Bone marrow (tissue), 2 donors: ENCODE measurements at regions not wholly inside any gene's neighbourhood (a gene's known extent, or its start where the extent isn't known, plus 50 kb on each side); places are given as distances from the start of the nearest gene placed in this dataset.

ENCODE experiments used
- DNase-seq, 2 donors: peaks; one replicate each; lab custom pipeline; 2025; lab: John Stamatoyannopoulos, UW

DNA sequence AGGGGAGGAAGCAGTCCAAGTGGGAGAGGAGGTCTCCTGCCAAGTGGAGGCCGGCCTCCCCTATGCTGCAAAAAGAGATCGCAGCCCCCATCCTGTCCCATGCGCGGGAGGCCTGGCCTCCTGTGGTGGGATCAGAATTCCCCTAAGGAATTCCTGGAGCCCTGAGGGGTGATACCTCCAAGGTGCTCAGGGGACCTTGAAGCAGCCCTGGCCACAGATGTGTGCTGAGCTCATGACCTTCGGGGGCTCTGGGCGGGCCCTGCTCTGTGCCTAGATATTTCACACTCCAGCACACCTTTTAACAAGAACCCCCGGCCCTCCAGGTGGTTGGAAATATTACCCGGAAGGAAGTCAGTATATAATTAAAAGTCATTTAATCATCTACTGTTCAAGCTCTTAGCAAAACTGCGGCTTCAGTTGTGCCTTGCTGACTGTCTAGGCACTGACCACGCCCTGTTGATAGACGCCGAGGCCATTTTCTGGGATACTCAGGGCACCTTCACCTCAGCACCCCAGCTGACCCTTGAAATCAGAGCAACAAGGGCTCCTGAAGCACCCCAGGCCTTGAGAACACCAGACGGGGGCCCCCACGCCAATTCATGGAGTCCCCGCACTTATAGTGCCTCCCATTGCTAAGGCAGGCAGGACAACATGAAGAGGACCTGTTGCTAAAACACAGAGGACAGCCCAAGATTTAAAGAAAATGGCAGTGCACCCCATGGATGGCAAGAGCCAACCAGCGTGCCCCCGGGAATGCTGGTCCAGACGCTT, 119.1 kb downstream of the NDUFA10 start:
- DNase-seq, result no peak

DNA sequence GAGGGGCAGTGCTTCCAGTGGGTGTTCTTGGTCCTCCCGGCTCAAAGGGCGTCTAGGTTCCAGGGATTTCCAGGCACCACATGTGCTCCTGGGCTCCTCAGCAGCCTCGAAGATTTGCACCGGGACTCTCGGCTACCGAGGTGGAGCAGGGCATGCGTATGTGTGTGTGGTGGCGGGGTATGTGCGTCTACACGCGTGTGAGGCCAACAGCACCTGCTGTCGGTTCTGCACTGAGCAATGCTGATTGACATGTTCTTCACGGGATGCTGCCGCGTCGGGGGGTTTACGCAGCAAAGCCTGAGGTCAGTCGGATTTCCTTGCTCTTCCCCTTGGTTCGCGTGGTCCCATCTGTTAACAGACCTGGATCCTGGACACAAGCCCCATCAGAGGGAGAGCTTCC, 119.8 kb downstream of the NDUFA10 start:
- no peak for DNase-seq

DNA sequence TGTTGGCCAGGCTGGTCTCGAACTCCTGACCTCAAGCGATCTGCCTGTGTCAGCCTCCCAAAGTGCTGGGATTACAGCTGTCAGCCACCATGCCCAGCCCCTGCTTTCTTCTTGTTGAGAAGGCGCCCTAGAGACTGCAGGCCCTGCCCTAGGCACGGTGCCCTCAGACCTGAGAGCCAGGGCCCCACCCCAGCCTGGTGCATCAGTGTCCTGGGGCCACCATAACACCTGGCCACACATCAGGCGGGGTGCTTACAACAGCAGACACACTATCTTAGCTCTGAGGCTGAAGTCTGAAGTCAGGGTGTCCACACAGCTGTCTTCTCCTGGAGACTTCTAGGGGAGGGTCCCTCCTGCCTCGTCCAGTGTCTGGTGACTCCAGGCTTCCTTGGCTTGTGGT, 120.6 kb downstream of the NDUFA10 start:
- no peak for DNase-seq

DNA sequence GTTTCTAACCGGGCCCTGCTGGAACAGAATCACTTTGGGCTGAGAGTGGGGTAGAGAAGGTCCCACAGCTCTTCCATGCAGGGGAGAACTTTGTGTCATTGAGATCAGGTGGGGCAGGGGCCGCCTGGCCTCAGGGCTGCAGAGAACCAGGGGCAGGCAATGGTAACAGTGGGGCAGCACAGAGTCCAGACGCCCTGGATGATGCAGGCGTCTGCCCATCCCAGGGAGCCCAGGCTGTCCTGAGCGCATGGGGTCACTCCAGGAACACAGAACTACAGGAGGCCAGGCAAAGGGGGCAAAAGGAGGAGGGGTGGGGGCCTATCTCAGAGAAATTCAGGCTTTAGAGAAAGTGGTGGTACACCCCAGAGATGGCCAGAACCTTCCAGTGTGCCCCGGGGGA, 121.3 kb downstream of the NDUFA10 start:
- DNase-seq, result no peak

DNA sequence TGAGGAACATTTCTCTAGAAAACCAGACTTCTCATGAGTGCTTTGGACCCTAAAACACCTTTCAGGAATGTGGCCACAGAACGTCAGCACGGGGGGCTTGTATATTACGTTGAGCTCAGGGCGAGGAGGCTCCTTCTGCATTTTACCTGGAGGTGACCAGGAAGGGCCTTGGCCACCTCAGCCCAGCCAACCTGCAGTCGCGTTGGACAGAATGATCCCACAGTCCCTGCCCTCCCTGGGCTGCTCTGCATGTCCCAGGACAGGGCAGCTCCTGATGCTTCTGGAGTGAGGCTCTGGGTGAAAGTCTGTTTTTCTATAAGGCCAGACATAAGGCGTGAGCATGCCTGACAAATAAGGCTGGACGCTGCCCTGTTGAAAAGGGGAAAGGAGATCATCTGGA, 121.9 kb downstream of the NDUFA10 start:
- no peak for DNase-seq

DNA sequence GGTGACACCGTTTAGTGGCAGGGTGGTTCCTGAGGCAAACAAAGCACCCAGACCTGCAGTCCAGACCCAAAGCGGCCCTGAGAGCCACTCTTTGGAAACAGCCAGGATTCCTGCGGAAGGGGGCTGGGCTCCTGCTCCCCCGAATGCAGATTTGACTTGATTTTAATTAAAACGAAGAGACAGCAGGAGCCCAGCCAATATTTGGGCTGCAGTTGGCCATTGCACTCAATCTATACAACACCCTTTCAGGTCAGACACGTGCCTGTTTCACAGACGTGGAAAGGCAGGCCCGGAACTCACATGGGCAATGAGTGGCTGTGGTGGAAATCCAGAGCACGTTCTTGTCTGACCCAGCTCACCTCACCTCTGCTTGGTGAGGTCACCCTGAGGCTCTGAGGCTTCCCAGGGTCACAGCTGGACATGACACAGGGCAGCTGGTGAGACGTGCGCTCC, 122.4 kb downstream of the NDUFA10 start:
- DNase-seq, result no peak

DNA sequence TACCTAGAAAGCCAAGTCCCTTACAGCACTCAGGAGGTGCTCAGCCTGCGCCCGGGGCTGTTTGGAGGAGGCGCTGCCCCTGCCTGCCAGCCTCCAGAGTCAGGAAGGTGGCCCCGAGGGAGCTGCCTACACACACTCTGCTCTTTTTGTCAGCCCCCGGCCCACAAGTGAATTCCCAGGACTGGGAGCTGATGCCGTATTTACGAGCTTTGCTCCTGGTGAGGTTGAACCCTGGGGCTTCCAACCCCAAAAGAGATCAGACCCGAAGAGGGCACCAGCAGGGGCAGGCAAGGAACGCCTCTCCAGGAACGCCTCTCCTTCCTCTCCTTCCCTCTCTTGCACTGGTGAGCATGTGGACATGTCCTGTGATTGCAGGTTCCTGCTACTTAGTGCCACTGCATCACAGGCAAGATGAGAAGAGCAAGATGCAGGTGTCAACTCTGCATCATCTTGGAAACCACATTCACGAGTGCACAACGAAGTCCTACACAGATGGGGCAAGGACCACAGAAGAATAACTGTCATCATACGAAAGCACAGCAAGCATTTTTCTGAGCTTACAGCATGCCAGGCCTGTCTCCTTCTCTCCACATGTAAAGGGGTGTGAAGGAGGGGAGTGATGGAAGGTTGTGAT, 126.7 kb downstream of the NDUFA10 start:
- DNase-seq, result no peak

DNA sequence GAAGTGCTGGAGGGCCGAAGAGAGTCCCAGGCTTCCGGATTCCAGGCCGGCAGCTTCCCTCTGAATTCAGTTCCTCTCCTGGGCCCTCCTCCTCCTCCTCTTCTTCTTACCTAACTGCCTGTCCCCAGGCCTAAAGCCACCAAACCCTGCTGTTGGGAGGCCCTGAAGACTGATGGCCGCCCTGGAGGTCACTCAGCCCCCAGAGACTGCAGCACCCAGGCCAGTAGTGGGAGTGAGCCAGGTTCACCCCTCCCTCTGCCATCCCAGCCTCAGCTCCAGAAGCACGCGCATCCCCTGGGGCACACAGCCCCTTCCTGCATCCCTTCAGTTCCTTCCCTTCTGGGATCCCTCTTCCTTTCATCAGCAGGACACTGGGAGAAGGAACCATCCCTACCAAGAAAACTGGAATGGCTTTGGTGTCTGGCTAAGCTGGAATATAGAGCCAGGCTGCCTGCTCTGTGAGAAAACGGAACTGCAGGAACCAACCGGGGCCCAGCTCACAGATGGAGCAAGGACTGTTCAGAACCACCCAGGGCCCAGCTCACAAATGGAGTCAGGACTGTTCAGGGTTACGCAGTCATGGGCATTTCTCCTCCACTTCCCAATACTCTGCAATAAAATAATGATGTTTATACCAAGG, 127.4 kb downstream of the NDUFA10 start:
- no peak for DNase-seq

DNA sequence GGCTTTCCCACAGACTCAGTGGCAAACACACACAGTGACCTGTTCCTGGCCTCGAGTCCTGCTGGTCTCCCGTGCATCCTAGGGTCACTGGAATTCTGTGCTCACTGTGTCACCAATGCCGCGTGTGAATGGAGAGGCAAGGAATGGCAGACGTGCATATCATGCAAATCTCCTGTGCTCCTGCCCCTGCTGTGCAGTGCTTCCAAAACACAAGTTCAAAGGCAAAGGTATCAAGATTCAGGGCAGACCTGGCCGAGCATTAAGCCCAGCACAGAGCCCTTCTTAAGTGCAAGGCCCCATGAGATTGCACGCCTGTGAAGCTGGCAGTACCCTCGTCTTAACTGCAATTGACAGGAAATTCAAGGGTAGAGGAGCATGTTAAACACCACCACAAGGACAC, 129.1 kb downstream of the NDUFA10 start:
- no peak for DNase-seq

DNA sequence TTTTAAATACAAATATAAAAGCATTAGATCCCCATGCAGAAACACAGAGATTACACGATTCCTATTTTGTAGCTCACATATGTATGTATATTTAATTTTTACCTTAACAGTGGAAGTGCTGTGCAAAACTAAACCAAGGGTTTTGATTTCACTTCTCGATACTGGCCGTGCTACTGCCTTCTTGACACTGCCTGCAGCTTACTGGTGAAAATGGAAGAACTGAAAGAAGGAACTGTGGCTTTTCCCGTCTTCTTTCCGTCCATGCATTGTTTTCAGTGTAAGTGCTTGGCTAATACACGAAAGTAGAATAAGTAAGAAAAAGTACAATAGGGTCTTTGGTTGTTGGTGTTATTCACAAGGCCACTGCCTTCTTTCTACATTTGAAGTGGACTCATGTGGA, 129.5 kb downstream of the NDUFA10 start:
- no peak for DNase-seq

DNA sequence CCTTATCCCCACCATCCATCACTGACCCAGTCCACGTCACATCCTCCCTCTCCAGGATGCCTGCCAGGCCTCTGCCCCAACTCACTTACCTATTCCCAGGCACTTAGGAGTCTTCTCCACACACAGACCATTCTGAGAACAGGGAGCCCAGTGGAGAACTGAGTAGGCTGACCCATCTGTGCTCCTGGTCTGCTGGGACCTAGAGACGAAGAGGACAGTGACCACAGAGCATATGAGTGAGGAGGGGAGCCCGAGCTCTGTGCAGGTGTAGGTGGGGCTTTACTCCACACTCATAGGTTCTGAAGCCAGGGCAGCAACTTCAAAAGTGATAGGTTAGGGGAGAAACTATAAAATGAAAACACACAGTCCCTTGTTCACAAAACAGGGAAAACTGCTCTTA, 130.0 kb downstream of the NDUFA10 start:
- no peak for DNase-seq

DNA sequence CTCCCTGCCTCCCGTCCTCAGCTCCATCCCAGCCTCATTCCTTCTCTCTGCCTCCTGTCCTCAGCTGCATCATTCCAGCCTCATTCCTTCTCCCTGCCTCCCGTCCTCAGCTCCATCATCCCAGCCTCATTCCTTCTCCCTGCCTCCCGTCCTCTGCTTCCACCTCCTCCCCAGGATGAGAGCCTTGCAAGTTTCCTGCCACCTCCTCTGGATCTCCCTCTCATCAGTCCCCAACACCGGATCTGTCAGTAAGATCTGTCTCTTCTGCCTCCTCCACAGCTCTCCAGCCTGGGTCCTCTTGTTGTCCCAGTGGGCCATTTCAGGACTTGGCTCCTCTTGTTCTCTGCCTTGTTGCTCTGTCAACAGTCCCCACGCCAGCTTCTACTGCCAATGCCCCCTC, 130.9 kb downstream of the NDUFA10 start:
- DNase-seq, result no peak

DNA sequence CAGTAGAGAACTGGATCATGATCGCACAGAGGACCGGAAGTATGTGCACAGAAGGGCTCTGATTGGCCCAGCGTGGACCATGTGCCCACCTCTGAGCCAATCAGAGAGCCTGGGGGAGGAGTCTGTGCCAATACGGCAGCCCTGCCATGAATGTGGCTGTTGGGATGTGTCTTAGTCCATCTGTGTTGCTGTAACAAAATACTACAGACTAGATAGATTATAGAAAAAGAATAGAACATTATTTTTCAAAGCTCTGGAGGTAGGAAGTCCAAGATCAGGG, 132.0 kb downstream of the NDUFA10 start:
- DNase-seq, result no peak

DNA sequence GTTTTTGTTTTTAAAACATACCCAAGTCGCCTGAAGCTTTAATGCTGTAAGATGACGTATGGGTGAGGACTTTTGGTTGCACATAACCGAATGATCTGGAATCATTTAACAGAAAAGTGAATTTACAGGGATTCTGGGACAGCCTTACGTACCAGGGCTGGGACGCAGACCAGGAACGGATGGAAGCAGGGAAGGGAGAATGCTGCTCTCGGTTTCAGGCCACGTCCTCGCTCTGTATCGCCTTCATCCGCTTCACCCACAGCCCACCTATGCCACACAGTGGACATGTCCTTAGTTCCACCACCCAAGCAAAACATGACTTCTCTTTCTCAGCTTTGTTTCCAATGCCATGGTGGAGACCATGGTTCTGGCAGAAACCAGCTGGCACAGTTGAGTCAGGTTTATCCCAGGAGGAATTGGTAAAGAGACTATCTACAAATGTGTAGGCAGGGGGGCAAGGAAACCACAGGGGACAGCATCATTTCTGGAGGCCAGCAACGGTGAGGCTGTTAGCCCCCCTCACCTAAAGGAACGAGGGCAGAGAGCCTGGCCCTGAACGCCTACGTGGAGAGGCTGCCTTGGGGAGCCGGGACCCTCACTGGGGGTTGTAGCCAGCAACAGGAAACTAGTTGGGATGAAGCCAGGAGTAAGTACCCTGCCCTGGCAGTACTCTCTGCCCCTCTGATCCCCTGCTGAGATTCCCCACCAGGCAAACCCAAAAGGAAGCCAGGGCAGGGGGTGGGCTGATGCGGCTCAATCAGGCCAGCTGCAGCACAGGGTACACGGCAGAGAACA, 132.5 kb downstream of the NDUFA10 start:
- DNase-seq, result no peak

DNA sequence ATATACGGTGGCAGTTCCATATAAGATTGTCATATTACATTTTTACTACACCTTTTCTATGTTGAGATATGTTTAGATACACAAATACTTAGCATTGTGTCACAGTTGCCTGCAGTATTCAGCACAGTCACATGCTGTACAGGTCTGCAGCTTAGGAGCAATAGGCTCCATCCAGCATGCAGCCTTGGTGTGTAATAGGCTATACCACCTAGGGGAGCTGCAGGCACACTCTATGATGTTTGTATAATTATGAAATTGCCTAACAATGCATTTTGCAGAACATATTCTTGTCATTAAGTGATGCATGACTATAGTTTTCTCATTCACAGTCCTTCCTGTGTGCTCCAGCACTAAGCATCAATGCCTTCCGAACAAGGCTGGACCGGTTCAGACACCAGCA, 133.4 kb downstream of the NDUFA10 start:
- DNase-seq, result no peak

DNA sequence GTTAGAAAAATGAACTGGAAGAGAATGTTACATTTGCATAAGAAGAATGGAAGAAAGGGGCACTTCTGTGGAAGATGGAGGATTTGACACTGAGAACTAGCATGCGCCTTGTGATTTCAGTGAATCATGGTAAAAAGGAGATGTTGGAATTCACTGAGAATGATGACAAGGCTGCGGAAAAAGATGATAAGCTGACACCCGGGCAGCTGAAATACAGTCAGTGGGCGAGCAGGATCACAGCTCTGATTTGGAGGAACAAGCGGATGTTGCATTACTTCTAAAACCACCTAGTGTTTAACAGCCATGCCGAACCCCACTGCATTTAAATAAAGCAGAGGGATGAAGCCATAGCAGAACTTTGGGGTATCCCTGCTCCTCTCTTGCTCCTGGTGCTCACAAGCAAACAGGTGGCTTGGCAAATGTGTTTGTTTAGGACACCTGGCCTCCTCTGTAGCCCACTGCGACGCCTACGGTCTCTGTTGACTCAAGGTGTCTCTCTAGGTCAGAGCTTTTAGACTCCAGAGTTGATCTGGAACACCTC, 134.9 kb downstream of the NDUFA10 start:
- no peak for DNase-seq

DNA sequence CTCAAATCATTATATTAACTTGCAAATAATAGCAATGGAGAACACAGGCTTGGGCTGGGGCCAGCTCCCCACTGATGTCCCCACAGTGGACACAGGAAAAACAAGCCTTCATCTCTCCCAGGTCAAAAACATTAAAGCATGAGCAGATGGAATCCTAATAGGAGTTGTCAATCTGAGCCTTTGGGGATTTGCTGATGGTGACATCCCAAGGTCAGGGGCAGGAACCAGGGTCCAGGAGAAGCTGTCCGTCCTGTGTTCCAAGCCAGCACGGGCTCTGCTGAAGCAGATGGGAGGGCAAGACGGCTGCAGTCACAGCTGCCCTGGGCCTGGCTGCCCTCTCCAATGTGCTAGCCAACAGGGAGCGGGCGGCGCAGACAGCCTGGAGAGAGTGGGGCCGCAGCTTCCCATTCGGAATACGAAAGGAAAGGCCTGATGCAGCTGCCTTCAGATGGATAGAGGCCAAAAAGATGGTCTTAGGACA, 135.5 kb downstream of the NDUFA10 start:
- DNase-seq, result no peak

DNA sequence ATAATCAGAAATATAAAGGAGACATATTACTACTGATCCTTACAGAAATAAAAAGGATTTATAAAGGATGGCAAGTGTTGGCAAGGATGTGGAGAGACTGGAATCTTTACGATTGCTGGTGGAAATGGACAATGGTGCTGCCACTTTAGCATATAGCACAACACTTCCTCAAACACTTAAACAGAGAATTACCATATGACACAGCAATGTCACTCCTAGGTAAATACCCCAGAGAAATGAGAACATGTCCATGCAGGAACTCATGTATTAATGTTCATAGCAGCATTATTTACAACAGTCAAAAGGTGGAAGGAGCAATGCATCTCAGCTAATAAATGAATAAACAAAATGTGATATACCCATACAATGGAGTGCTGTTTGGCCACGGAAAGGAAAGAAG, 137.5 kb downstream of the NDUFA10 start:
- DNase-seq, result no peak

DNA sequence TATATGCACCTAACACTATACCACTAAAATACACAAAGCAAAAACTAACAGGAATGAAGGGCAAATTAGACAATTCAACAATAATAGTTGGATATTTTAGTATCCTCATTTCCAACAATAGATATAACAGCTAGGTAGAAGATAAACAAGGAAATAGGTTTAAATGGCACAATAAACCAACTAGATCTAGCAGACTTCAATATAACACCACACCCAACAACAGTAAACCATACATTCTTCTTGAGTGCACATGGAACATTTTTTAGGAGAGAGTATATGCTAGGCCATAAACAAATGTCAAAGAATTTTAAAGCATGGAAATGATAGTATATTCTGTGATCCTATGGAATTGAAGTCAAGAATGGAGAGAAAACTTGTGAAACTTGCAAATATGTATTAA, 138.4 kb downstream of the NDUFA10 start:
- DNase-seq, result no peak

DNA sequence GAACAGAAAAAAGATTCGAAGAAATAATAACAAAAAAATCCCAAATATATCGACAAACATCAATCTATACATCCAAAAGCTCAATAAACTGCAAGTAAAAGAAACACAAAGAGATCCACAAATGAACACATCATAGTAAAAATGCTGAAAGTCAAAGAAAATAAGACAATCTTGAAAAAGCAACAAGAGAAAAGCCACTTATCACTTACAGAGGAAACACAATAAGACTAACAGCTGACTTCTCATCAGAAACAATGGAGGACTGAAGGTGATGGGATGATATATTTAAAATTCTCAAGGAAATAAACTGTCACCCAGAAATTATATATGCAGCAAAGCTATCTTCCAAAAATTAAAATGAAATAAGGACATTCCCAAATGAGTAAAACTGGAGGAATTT, 140.3 kb downstream of the NDUFA10 start:
- no peak for DNase-seq

DNA sequence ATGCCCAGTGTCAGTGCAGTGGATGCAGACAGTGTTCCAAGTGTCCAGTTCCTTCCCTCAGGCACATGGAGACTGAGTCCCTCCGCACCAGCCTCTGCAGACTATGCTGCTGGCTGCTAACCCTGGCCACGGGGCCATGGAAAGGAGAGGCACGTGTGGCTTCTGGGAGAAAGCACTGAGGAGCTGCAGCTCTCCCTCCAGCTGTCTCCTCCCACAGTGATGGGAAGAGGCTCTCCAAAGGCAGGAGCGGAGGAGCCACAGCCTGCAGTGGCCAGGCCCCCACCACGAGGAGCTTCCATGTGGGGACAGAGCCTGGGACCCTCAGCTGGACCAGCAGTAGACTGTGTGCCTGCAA, 141.1 kb downstream of the NDUFA10 start:
- DNase-seq, result no peak

DNA sequence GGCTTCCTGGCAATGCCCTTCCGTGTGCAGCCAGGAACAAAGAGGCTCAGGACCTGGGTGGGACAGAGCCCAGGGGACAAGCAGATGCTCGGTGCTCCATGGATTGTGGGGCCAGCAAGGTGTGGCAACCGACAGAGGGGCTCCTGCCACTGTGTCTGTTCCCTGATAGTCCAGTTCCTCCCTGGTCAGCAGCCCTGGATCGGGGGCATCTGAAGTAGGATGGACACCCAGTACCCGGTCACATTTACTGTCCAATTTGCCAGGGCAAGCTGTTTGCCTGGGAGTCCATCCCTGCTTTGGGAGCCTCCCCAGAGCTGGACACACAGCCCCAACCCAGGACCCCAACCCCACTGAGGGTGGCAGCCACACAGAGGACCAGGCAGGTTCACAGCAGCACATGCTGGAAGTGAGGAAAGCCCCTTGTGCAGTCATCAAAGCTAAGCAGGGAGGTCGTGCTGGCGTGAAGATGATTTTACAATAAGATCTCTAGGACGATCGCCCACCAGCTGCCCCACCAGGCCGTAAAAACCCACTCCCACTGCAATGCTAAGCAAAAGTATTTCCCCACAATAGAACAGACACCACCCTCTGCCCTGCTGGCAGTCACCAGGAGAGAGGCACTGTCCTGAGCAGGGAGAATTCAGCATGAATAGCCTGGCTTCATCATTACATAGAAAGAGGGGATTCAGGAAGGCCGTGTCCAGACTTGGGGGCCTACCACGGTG, 141.7 kb downstream of the NDUFA10 start:
- no peak for DNase-seq
